ENCODE measurements at regions not wholly inside any gene's neighbourhood (a gene's known extent, or its start where the extent isn't known, plus 50 kb on each side); places are given as distances from the start of the nearest gene placed in this dataset.
"Not testable (repeated sequence)": the region's sequence is repeated elsewhere in the genome, so short reads cannot be mapped to it uniquely, and the experiment has no call there.

DNA sequence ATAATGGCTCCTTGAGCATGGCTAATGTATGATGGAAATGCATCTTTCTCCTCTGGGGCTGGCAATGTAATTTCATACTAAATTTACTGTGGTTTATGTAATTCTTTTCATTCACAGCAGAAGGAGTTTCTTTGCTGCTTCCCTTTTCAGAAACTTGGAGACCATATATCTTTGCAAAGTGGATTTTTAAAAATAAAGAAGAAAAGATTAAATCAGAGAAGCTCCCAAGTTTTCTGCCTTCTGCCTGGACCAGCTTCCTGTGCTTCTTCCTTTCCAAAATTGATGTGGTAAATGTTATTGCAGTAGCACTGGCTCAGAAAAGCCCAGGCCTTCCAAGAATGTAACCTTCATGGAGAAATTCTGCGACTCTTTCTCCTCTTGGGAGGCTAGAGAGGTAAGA lies 300.1 kb upstream of the NCAM1 start:
- no peak for DNase-seq

DNA sequence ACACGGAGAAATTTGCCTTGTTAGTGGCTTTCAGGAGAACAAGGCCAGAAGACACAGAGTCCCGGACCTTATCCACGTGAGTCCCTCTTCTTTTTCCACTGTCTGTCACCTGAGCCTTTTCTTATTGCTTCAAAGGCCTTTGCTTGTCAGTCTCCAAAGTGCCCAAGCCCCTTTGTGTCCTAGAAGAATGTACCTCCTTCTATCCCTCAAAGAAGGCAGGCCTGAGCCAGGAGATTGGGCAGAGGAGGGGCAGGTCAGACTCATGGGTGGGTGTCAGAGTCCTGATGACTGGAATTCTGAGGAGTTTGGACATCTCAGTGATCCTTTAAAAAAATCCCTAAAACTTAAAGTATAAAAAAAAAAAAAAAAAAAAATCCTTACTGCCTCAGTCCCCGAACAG lies 299.6 kb upstream of the NCAM1 start:
- no peak for DNase-seq

DNA sequence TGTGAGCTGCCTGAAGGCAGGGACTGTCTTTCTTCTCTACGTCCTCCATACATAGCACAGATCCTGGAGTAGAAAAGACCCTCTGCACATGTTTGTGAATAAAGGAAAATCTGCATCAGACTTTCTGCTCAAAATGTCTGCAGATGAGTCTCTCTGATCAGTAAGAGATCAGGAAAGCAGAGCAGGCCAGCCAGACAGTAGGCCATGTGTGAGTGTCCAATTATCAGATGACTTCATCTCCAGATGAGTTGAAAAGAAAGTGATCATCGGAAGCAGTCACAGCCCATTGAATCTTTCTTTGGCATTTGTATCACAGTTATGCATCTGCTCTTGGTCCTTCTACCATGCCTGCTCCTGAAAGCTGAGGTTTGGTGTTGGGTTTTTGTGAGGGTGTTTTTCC lies 298.7 kb upstream of the NCAM1 start:
- DNase-seq: no peak

DNA sequence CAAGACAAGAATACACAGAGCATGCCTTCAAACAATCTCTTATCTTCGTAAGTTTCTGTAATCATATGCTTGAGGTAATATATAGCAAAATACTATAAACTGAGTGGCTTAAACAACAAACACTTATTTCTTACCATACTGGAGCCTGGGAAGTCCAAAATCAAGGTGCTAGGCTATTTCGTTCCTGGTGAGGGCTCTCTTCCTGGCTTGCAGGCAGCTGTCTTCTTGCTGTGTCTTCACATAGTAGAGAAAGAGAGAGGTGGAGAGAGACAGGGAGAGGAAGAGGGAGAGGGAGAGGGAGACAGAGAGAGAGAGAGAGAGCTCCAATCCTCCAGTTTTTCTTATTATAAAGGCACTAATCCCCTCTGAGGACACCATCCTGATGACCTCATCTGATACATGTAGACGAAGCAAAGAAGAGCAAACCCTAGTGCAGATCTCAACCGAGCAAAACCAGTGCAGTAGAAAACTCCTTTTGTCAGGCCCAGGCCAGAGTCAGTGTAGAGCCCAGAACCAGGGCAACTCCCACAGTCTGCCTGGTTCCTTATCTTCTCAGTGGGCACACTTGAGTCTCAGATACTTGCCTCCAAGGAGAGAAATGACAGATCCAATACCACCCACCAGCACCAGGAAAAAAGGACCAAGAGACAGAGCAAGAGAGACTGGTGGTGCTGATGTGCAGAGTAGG lies 297.1 kb upstream of the NCAM1 start:
- no peak for DNase-seq

DNA sequence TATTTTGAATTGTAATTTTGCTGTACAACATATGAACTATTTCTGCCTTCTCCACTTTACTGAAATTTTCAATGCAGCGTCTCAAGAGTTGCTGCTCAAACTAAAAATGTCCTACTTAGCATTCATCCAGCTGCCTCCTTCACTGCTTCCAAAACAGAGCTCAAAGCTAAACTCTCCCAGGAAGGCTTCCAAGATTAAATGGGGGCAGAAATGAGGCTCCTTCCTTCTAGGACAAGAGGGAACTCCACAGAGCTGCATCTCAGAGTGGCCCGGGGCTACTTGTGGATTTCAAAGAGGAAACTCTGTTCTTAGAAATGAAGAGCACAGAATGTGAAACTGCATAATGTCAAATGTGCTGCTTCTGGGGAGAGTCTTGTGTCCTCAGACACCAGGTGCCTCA lies 295.9 kb upstream of the NCAM1 start:
- no peak for DNase-seq

DNA sequence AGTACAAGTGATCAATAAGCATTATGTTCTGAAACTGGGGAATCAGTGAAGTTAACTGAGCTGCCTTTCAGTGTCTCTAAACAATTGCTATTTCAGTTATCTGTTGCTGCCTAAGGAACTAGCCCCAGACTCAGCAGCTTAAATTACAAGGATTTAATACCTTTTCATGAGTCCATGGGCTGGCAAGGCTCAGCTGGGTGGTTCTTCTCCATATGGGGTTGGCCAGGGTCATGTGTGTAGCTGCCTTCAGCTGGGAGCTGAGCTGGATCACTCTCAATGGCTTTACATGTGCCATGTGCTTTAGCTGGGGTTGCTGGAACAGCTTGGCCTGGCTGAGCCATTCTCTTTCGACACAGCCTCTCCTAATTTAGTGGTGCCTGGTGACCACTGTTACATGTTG lies 295.0 kb upstream of the NCAM1 start:
- DNase-seq: no peak

DNA sequence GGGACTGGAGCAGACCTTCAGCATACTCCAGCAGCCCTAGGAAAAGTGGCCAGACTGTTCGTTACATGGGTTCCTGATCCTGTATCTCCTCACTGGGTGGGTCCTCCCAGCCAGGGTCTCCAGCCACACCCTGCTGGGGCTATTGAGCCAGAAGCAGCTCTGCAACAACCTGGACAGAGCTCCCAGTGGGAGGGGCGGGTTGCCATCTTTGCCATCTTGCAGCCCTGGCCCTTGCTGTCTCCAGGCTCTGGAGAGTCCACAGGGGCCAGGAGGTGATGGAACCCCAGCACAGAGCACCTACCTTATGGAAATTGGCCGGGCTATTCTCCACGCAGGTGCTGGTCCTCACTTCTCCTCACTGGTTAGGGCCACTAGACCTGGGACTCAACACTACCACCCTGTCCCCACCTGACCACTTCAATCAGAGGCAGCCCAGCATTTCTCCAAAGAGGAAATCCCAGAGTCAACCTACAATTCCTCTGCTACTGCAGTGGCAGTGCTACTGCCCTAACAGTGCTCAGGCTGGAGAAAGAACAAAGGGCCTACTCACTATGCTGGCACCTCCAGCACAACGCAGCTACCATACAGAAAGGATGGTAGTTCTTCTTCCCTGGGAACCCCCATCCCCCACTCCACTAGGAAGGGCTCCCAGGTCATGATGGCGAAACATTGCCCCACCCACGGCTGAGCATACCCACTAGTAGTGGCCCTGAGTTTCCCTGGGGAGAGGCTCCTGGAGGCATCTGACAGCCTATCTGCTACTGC lies 290.2 kb upstream of the NCAM1 start:
- DNase-seq: no peak

DNA sequence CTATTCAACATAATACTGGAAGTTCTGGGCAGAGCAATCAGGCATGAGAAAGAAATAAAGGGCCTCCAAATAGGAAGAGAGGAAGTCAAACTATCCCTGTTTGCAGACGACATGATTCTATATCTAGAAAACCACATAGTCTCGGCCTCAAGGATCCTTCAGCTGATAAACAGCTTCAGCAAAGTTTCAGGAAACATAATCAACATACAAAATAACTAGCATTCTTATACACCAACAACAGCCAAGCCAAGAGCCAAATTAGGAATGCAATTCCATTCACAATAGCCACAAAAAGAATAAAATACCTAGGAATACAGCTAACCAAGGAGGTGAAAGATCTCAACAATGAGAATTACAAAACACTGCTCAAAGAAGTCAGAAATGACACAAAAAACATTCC lies 287.8 kb upstream of the NCAM1 start:
- DNase-seq: not testable (repeated sequence)

DNA sequence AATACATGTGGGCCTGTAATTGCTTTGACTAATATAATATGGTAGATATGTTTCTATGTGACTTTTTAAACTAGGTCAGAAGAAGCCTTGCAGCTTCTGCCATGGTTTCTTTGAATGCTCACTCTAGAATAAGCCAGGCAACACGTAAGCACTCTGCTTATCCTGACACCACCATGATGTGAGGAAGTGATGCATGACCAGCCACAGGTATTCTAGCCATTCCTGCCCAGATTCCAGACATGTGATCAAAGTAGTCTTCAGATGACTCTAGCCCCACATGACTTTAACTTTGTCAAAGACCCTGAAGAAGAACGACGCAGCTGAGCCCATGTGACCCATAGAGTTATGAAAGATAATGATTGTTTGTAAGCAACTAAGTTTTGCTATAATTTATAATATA lies 276.1 kb upstream of the NCAM1 start:
- DNase-seq: no peak

DNA sequence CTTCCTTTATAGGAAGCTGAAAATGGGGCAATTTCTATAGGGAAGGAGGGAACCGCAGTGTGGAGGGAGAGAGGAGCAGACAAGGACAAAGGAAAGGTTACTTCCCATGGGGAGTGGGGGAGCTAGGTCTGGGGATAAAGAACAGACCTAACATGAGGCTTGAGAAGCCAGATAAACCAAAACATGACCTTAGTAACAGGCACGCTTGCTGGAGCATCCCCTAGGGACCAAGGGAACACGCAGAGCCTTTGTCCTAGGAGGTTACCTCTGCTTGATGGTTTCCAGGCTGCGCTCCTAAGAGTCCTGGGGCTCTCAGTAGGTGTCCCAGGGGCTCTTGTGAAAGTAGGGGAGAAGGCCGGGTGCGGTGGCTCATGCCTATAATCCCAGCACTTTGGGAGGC lies 271.4 kb upstream of the NCAM1 start:
- no peak for DNase-seq

DNA sequence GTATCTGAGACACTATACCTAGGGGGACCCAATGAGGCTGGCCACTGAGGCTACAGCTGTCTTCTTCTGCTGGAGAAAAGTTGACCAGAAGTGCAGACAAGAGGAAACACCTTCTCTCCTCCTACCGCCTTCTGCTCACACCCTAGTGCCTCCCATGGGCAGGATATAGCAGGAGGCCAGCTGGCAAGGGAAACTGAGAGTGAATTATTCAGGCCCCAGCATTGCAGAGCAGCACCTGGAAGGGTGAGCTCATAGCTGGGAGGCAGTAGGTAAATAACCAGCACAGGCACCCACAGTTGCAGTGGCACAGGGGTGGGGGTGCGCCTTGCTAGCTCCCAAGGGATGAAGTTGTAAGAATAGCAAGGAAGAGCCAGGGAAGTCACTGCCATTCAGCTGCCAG lies 267.4 kb upstream of the NCAM1 start:
- DNase-seq: no peak

DNA sequence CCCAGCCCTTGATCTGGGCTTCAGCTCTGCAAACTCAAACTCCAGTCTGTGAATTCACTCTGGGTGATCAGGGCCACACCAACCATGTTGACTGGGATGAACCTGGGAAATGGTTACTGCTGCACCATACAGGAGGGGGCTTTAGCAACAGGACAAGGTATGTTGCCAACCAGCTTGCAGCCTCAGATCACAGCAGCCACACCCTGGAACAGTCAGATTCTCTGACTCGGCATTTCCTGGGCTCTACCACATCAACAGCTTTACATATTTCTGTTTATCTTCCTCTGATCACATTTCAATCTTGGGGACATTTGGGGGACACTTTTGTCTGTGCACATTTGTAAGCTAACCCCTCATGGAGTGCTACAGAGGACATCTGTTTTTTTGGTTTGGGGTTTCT lies 267.0 kb upstream of the NCAM1 start:
- DNase-seq: no peak

DNA sequence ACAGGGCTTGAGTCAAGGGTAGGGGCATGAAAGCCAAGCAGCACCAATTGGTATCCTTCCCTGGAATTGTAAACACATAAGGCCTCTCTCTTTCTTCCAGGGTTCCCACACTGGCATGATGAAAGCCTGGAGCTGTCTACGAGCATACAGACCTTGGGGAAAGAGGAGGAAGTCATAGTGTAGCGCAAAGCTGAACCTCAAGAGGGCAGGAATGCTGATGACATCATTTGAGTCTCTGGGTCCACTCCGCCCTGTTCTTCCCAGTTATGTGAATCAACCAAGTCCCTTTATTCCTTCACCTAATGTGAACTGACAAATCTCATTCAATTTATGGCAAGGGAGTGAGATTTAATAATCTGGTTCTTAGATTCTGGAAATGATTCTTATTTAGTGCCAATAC lies 266.4 kb upstream of the NCAM1 start:
- DNase-seq: no peak

DNA sequence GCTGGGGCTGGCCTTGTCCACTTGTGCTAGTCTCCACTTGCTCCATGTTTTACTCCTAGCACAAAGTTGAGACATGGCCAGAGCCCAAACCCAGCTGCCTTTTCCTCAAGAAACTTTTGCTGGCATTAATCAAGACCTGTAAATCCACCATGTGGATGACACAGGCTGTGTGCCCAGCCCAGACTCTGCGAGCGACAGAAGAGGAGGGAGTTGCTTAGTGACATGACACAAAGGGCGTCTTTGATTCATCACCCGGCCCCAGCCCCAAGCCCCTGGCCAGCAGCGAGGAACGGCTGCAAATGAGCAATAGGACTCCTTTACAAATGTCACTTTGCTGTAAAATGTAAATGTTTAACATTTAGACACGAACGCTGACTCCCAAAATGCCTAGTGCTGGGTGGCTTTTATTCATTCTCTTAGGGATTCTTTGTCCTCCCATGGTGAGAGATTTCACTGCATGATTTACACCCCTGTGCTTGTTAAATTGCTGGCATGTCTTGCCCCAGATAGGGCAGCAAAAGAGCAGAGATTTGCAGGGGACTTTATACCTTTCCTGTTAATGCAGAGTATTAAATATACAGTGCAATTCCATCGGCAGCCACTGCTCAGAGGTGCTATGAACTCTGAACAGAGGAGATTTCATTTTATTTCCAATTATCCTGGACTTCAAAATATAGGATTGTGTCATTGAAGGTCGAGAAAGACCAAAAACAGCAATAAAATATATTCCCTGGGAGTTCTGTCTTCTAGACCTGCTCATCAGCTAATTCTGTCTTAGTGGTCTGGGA lies 263.6 kb upstream of the NCAM1 start:
- DNase-seq: no peak

DNA sequence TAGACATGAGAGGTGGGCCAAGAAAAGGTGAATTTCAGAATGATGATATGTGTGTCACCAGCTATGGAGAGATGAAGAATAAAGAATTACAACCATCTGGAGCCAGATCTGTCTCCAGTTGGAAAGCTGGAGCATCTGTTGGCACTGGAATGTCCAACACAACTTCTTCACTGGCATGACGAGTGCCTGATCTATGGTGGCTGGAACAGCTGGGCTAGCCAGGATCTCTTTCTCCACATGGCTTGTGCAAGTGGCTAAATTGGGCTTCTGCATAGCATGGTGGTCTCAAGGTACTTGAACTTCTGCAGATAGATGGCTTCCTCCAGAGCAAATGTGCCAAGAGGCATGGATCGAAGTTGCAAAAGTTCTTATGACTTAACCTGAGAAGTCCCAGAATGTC lies 256.1 kb upstream of the NCAM1 start:
- no peak for DNase-seq

DNA sequence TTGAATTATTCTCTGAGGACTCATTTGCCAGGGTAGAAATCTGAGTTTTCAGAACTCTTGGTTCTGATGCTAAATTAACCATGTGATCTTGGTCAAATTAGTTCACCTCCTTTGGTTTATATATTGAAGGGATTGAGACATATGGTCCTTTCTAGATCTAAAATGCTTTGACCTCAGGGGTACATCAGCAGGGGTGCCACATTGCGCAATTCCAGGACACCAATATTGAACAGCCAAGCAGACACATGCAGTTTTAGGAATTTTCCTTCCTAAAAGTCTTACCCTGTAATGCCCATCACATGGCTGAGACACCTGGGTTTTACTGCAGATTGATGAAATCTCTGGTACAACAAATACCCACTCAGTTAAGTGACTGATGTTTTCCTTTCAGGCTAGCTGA lies 254.4 kb upstream of the NCAM1 start:
- DNase-seq: no peak

DNA sequence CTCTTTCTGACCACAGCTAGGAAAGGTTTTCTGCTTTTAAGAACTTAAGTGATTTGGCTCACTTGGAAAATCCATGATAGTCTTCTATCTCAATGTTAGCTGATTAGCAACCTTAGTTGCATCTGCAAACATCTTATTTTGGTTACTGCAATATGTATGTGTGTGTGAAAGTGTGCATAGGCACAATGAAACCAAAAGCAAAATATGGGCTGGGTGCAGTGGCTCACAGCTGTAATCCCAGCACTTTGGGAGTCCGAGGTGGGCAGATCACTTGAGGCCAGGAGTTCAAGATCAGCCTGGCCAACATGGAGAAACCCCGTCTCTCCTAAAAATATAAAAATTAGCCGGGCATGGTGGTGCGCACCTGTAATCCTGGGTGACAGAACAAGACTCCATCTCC lies 246.9 kb upstream of the NCAM1 start:
- not testable (repeated sequence) for DNase-seq

DNA sequence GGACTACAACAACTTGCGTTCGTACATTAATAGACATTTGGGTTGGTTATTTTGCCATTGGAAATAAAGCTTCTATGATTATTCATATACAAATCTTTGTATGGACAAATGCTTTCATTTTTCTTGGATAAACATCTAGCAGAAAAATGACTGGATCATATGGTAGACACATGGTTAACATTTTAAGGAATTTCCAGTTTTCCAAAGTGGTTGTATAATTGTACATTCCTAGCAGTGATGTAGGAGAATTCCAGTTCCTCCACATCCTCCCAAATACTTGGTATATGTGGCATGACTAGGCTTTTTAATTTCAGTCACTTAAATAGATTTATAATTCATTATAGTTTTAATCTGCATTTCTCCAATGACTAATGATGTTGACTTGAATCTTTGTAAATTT lies 246.2 kb upstream of the NCAM1 start:
- DNase-seq: no peak

DNA sequence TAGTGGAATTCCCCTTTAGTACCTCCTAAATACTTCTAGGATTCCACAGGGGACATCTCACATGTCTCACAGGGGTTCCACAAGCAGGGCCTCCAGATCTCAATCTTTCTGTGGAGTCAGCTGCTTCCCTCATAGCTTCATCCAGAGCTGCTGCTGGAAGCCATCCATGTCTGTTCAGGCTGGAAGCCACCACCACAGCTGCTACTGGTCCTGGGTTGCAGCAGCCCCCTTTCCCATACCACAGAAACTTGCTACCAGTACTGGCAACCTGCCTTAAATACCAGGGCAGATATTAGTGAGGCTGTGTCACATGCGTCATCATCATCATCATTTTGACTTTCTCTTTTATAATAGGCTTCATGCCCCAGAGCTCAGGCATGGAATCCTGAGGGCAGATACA lies 242.7 kb upstream of the NCAM1 start:
- no peak for DNase-seq

DNA sequence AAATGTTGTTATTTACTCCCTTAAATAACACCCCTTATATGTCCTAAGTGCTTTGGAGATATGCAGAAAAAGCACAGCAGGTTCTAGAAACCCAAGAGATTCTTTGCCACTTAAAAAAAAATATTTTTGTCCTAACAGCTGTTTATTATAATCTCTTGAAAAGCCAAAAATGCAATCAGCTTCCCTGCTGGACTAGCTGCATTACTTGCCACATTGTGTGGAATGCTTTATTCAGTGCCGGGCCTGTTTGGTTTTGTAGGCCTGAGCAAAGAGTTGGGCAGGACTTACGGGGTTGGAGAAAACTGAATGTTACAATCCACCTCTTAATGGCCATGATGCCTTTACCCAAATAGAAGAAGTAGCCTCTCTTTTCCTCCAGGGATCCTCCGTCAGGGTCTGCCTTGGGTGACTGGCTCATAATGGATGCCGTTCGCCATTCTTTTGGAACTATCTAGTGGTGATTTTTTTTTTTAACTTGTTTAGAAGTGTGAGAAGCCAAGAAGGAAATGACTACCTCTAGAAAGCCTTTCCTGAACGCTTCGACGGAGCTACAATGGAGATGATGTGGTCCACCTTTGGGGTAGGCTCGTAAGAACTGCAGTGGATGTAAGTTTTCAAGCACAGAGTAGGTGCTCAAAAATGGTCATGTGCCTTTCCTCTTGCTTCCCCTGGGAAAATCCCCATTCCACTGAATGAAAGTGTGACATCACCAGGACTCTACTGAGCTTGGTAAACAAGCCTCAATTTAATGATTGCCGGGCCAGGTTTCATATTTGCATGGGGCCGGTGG lies 241.3 kb upstream of the NCAM1 start:
- no peak for DNase-seq

DNA sequence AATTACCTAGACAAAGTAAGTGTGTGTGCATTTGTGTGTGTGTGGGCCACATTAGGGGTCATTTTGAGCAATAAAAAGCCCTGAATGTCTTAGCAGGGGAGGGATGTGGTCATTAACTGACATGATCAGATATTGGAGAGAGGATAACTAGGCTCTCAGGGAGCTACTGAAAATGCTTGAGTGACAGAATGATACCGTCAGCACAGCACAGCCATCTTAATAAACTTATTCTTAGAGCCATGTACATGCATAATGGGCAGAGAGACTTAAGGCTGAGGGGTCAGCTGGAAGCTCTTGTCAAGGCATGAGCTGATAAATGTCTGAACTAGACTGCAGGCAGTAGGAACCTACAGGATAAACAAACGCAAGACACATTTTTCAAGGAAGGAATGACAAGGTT lies 239.1 kb upstream of the NCAM1 start:
- no peak for DNase-seq

DNA sequence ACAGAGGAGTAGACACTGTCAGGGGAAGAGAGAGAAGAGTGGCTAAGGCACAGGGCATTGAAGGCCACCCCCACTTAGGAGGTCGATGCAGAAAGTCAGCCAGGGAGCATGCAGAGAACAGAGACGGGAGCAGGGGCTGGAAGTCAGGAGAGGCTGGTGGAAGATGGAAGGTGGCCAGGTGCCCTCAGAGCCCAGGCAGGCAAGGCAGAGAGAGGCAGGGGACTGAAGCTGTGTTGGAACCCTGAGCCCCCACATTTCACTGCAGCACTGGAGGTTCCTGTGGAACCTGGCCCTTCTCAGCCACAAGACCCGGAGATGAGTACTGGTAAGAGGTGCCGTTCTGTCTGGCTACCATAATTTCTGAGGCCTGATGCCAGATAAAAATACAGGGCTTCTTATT lies 238.3 kb upstream of the NCAM1 start:
- no peak for DNase-seq

All from activated effector memory CD4-positive, alpha-beta T cell treated with Interleukin-2 at 50 U/mL for 16 hours (primary cell).